AG08395 (cell line): ENCODE measurements at regions not wholly inside any gene's neighbourhood (a gene's known extent, or its start where the extent isn't known, plus 50 kb on each side); places are given as distances from the start of the nearest gene placed in this dataset.

Experiments
- DNase-seq: peaks from one replicate; pipeline ENCODE4 v3.0.0; 2012; ENCODE audit warnings: mixed read lengths, low spot score

DNA sequence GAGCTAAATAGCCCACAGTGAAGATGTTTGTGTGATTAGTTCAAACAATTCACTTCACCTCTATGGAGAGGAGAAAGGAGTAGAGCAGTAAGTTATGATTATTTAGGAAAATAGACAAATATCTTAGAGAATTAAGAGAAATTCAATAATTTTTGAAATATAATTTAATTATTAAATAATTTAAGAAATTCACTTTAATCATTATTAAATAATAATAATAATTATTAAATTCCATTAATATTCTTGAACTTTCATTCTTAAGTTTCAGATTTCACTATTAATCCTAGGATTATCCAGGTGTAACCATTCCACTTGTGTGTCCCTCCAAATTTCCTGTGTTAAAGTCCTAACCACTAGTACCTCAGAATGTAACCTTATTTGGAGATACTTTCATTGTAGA is 58.9 kb upstream of the RGS18 start:
- DNase-seq = no peak

GRCh38 chr1:192100686-192101468 is 57.4 kb upstream of the RGS18 start:
- DNase-seq = no peak

GRCh38 chr1:192104128-192104527 is 54.1 kb upstream of the RGS18 start:
- DNase-seq = no peak

- no peak for DNase-seq
These were observed 53.4 kb upstream of the RGS18 start for GRCh38 chr1:192104852-192105251.

DNA sequence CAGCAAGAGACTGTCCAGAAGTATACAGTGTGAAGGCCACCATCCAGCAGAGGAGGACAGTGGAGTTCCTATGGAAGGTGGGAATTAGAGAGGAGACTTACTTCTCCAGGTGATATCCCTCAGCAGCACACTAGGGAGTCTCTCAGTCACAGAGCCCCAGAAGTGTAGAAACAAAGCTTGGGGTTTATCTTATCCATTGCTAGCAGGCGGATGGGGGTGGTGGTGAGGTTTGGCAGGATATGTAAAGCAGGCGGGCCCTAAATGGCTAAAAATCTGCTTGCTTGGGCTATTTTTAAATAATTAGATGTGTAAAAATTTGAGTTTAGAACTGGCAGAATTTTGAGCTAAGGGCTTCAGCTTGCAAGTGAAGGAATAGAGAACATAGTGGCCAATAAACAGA is 50.1 kb upstream of the RGS18 start:
- no peak for DNase-seq
